GM19438 (cell line): ENCODE measurements at regions not wholly inside any gene's neighbourhood (a gene's known extent, or its start where the extent isn't known, plus 50 kb on each side); places are given as distances from the start of the nearest gene placed in this dataset.

ENCODE experiments used
- ATAC-seq: cut with Tn5 transposase; IDR thresholded peaks from one replicate; pipeline ENCODE4 v1.9.1; 2021; ENCODE audit warnings: low read depth; ENCODE audit not compliant: unreplicated experiment

GRCh38 chr4:123862812-123863211, 466.2 kb downstream of the SPRY1 start:
- ATAC-seq, result no peak

GRCh38 chr4:123866796-123867195, 470.2 kb downstream of the SPRY1 start:
- no peak for ATAC-seq

GRCh38 chr4:123867910-123868587, 471.5 kb downstream of the SPRY1 start:
- no peak for ATAC-seq

- no peak for ATAC-seq
Measured at GRCh38 chr4:123869286-123870215, 473.0 kb downstream of the SPRY1 start.

- ATAC-seq, result no peak
Measured at GRCh38 chr4:123870216-123870876, 473.8 kb downstream of the SPRY1 start.

- no peak for ATAC-seq
Measured at GRCh38 chr4:123871341-123871740, 474.7 kb downstream of the SPRY1 start.

- no peak for ATAC-seq
Measured at GRCh38 chr4:123874063-123874462, 477.5 kb downstream of the SPRY1 start.

- no peak for ATAC-seq
Measured at GRCh38 chr4:123876143-123876542, 479.5 kb downstream of the SPRY1 start.

- no peak for ATAC-seq
Measured at GRCh38 chr4:123876671-123877101, 480.1 kb downstream of the SPRY1 start.

- no peak for ATAC-seq
Measured at GRCh38 chr4:123877551-123877950, 481.0 kb downstream of the SPRY1 start.

GRCh38 chr4:123878976-123879375, 482.4 kb downstream of the SPRY1 start:
- no peak for ATAC-seq

GRCh38 chr4:123880631-123881030, 484.0 kb downstream of the SPRY1 start:
- no peak for ATAC-seq

GRCh38 chr4:123884922-123885321, 488.3 kb downstream of the SPRY1 start:
- no peak for ATAC-seq

GRCh38 chr4:123889507-123889906, 492.9 kb downstream of the SPRY1 start:
- no peak for ATAC-seq

GRCh38 chr4:123890889-123891288, 494.3 kb downstream of the SPRY1 start:
- ATAC-seq, result no peak

- no peak for ATAC-seq
Measured at GRCh38 chr4:123891881-123892280, 495.3 kb downstream of the SPRY1 start.

- no peak for ATAC-seq
Measured at GRCh38 chr4:123892368-123892976, 495.9 kb downstream of the SPRY1 start.

GRCh38 chr4:123893011-123893981, 496.7 kb downstream of the SPRY1 start:
- ATAC-seq, result no peak

GRCh38 chr4:123896446-123897071, 500.0 kb downstream of the SPRY1 start:
- no peak for ATAC-seq
